B cell (primary cell): ENCODE measurements at regions not wholly inside any gene's neighbourhood (a gene's known extent, or its start where the extent isn't known, plus 50 kb on each side); places are given as distances from the start of the nearest gene placed in this dataset.

Experiments
- ATAC-seq: fragments of 200-7000 bp; cut with Tn5 transposase; one replicate; pipeline ENCODE4 v1.10.0; 2021; ENCODE audit warnings: low read depth, mild to moderate bottlenecking, moderate number of reproducible peaks, moderate library complexity
- CTCF ChIA-PET: fragments of 350-600 bp; sonication (Branson Sonifier 250); formaldehyde crosslinking; loops from one replicate; lab custom pipeline; 2021; ENCODE audit warnings: antibody characterized with exemption, inconsistent platforms; lab: Charles Lee
- POLR2A ChIA-PET: fragments of 350-600 bp; sonication (Branson Sonifier 250); formaldehyde crosslinking; loops from one replicate; lab custom pipeline; 2021; ENCODE audit warnings: antibody characterized with exemption; lab: Charles Lee
- DNase-seq: peaks from one replicate; pipeline ENCODE4 v3.0.0; 2013
- H2AFZ ChIP-seq: 2 replicates; pipeline ENCODE4 v1.6.1; 2012; ENCODE audit warnings: mild to moderate bottlenecking, low read depth, low read length; ENCODE audit not compliant: insufficient read depth, poor library complexity, severe bottlenecking
- H3K27ac ChIP-seq, 2 donors: 1 replicate in 1 of 2; 2 replicates in 1 of 2; pipeline ENCODE4 v1.5.1; 2012 to 2013; ENCODE audit warnings: low read length in 2 of 2, mild to moderate bottlenecking in 2 of 2, moderate library complexity in 1 of 2
- H3K27me3 ChIP-seq, 4 experiments: fragments of 200-600 bp in 1 of 4; sonication (generic) in 1 of 4; replicated peaks in 1 of 4; 1 replicate in 2 of 4; 2 replicates in 2 of 4; pipeline versions ENCODE4 v1.6.1 to v1.7.0; 2013 to 2016; ENCODE audit warnings: low read length in 3 of 4, mild to moderate bottlenecking in 2 of 4, mixed read lengths in 1 of 4, moderate library complexity in 1 of 4; ENCODE audit not compliant: insufficient read depth in 4 of 4, control insufficient read depth in 3 of 4; ENCODE audit errors: control extremely low read depth in 1 of 4
- H3K36me3 ChIP-seq, 2 experiments: replicated peaks in 1 of 2; 1 replicate in 1 of 2; 2 replicates in 1 of 2; pipeline versions ENCODE4 v1.6.1 to v1.7.1; 2013; ENCODE audit warnings: low read length in 1 of 2; ENCODE audit not compliant: insufficient read depth in 2 of 2, control insufficient read depth in 1 of 2; ENCODE audit errors: control extremely low read depth in 1 of 2, extremely low read depth in 1 of 2
- H3K4me1 ChIP-seq, 2 donors: fragments of 200-600 bp in 1 of 2; sonication (generic) in 1 of 2; 1 replicate in 1 of 2; 2 replicates in 1 of 2; pipeline versions ENCODE4 v1.5.1 to v1.6.1; 2013 to 2017; ENCODE audit warnings: low read length in 2 of 2; ENCODE audit not compliant: control insufficient read depth in 2 of 2, insufficient read depth in 2 of 2
- H3K4me2 ChIP-seq: replicated peaks from 2 replicates; pipeline ENCODE3; 2012; ENCODE audit warnings: mild to moderate bottlenecking, low read depth, low read length; ENCODE audit not compliant: poor library complexity, severe bottlenecking
- H3K4me3 ChIP-seq, 5 experiments: fragments of 200-600 bp in 1 of 5; sonication (generic) in 1 of 5; 1 replicate in 3 of 5; 2 replicates in 2 of 5; pipeline versions ENCODE4 v1.5.1 to v1.7.0; 2011 to 2016; ENCODE audit warnings: low read length in 4 of 5, mild to moderate bottlenecking in 4 of 5, low read depth in 2 of 5, control low read depth in 1 of 5, moderate library complexity in 1 of 5; ENCODE audit not compliant: insufficient read depth in 1 of 5; ENCODE audit errors: control extremely low read depth in 1 of 5, extremely low read depth in 1 of 5
- H3K79me2 ChIP-seq: fragments of 200-600 bp; sonication (generic); one replicate; pipeline ENCODE4 v1.6.0; 2016; ENCODE audit warnings: low read length; ENCODE audit not compliant: control insufficient read depth, insufficient read depth
- H3K9ac ChIP-seq: fragments of 200-600 bp; sonication (generic); 2 replicates; pipeline ENCODE4 v1.6.1; 2017; ENCODE audit warnings: mild to moderate bottlenecking, low read length, moderate library complexity
- H3K9me3 ChIP-seq, 3 donors: one replicate each; pipeline versions ENCODE4 v1.6.1 to v1.7.1; 2013; ENCODE audit warnings: low read length in 2 of 3; ENCODE audit not compliant: control insufficient read depth in 2 of 3, insufficient read depth in 1 of 3; ENCODE audit errors: control extremely low read depth in 1 of 3
- H4K20me1 ChIP-seq: 2 replicates; pipeline ENCODE4 v1.6.0; 2012; ENCODE audit warnings: mild to moderate bottlenecking, low read length; ENCODE audit not compliant: insufficient read depth, control insufficient read depth, poor library complexity, severe bottlenecking
- H3K27ac Mint-ChIP-seq: one replicate; pipeline ENCODE4 v1.8.0; 2021; ENCODE audit warnings: mixed read lengths
- H3K27me3 Mint-ChIP-seq: one replicate; pipeline ENCODE4 v1.8.0; 2021; ENCODE audit warnings: mixed read lengths
- H3K4me1 Mint-ChIP-seq: one replicate; pipeline ENCODE4 v1.8.0; 2021; ENCODE audit warnings: mixed read lengths
- H3K4me3 Mint-ChIP-seq: one replicate; pipeline ENCODE4 v1.8.0; 2021; ENCODE audit warnings: mixed read lengths
- H3K9me3 Mint-ChIP-seq: one replicate; pipeline ENCODE4 v1.8.0; 2022; ENCODE audit warnings: mixed read lengths; ENCODE audit not compliant: insufficient read depth
- EZH2 ChIP-seq: IDR thresholded peaks from 2 replicates; pipeline ENCODE4 v1.6.1; 2012; ENCODE audit warnings: borderline replicate concordance, low read depth, mild to moderate bottlenecking, moderate library complexity, low read length; ENCODE audit not compliant: insufficient read depth, poor library complexity, severe bottlenecking
- WGBS: methylation state at CpG from one replicate; pipeline ENCODE4 v1.1.5; 2013; ENCODE audit warnings: missing lambda C conversion rate; ENCODE audit not compliant: insufficient coverage; 5-methylcytosine and 5-hydroxymethylcytosine counted together
- intact Hi-C: fragments of 100-400 bp; cut with micrococcal nuclease; formaldehyde crosslinking; loops from one replicate; pipeline ENCODE4 v1.10.0; 2022
- TF ChIP-seq, protein P1 (sequence below): fragments of 200-600 bp; IDR thresholded peaks from one replicate; pipeline ENCODE4 v1.8.0; 2022; ENCODE audit warnings: antibody characterized with exemption, mild to moderate bottlenecking

DNA sequence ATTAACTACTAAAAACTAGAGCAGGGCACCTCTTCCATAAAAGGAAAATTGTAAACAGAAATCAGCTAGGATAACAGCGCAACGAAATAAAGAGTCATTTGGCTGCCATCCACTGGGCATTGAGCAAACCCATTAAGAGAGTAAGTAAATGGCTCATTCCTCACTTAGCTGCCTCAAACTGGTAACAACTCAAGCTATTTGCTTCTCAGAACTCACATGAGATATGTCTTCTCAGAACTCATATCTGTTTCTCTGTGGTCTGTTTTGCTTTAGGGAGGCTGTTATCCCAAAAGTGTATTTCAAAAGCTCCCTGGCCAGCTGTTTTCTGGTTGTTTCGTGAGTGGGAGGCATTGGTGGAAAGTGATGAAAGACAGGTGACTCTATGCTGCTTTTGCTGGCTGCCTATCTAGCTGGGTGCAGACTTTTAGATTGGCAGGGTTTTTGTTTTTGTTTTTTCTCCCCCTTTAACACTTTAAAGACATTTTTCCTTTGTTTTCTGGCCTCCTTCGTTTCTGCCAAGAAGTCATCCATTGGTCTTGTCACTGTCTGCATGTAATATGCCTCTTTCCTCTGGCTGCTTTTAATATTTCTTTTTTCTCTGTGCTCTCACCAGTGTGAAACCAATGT is 269.2 kb upstream of the RGS18 start:
- WGBS = 94% methylated on average over 2 of the region's 4 CpGs
- Histone ChIP-seq H3K27me3 (no peaks in the 10 kb centered on the region), H3K4me2 (no peak overlapping the region), H3K9me3 (no peaks in the 10 kb centered on the region), H3K4me1 (no peaks in the 10 kb centered on the region), H3K36me3 (no peaks in the 10 kb centered on the region), H3K27ac (no peak overlapping the region), H4K20me1 (no peaks in the 10 kb centered on the region), H3K9ac (no peak overlapping the region), H3K4me3 (no peak overlapping the region), H3K79me2 (no peaks in the 10 kb centered on the region), H2AFZ (no peak overlapping the region)
- no peaks in the 10 kb centered on the region for H3K4me1 Mint-ChIP-seq
- ChIA-PET POLR2A (no interaction called here), CTCF (no interaction called here)
- no peak overlapping the region for H3K4me3 Mint-ChIP-seq
- TF ChIP-seq, protein P1, sequence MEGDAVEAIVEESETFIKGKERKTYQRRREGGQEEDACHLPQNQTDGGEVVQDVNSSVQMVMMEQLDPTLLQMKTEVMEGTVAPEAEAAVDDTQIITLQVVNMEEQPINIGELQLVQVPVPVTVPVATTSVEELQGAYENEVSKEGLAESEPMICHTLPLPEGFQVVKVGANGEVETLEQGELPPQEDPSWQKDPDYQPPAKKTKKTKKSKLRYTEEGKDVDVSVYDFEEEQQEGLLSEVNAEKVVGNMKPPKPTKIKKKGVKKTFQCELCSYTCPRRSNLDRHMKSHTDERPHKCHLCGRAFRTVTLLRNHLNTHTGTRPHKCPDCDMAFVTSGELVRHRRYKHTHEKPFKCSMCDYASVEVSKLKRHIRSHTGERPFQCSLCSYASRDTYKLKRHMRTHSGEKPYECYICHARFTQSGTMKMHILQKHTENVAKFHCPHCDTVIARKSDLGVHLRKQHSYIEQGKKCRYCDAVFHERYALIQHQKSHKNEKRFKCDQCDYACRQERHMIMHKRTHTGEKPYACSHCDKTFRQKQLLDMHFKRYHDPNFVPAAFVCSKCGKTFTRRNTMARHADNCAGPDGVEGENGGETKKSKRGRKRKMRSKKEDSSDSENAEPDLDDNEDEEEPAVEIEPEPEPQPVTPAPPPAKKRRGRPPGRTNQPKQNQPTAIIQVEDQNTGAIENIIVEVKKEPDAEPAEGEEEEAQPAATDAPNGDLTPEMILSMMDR = no peak
- TF ChIP-seq EZH2 = no peak
- ATAC-seq (no peak), DNase-seq (no peak)
- intact Hi-C loops = no loop called here
- no peak overlapping the region for H3K27ac Mint-ChIP-seq
- H3K9me3 Mint-ChIP-seq = no peaks in the 10 kb centered on the region
- H3K27me3 Mint-ChIP-seq = no peaks in the 10 kb centered on the region

DNA sequence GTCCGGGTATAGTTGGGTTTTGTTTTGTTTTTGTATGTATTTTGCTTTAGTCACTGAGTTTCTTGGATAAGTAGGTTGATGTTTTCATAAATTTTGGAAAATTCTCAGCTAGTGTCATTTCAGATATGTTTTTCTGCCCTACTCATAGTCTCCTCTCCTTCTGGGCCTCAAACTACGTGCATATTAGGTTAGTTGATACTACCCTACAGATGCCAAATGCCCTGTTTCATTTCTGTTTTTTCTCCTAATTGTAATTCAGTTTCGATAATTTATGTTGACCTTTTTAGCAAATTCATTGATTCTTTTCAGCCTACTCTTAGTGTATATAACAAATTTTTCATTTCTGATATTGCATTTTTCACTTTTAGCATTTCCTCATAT is 268.6 kb upstream of the RGS18 start:
- Histone ChIP-seq H4K20me1 (no peaks in the 10 kb centered on the region), H3K79me2 (no peaks in the 10 kb centered on the region), H2AFZ (no peak overlapping the region), H3K36me3 (no peaks in the 10 kb centered on the region), H3K9me3 (no peaks in the 10 kb centered on the region), H3K9ac (no peak overlapping the region), H3K4me3 (no peak overlapping the region), H3K4me1 (no peaks in the 10 kb centered on the region), H3K27me3 (no peaks in the 10 kb centered on the region), H3K27ac (no peak overlapping the region), H3K4me2 (no peak overlapping the region)
- H3K4me1 Mint-ChIP-seq = no peaks in the 10 kb centered on the region
- H3K4me3 Mint-ChIP-seq = no peak overlapping the region
- CTCF ChIA-PET = no interaction called here
- no peak for TF ChIP-seq EZH2
- TF ChIP-seq, protein P1 = no peak
- intact Hi-C loops = no loop called here
- no CpG with 5 or more reads among the region's 3 CpGs for WGBS
- ATAC-seq (no peak), DNase-seq (no peak)
- POLR2A ChIA-PET = no interaction called here
- H3K27me3 Mint-ChIP-seq = no peaks in the 10 kb centered on the region
- H3K27ac Mint-ChIP-seq = no peak overlapping the region
- no peaks in the 10 kb centered on the region for H3K9me3 Mint-ChIP-seq
